Uterus (tissue), 2 donors: ENCODE measurements at regions not wholly inside any gene's neighbourhood (a gene's known extent, or its start where the extent isn't known, plus 50 kb on each side); places are given as distances from the start of the nearest gene placed in this dataset.

Experiments
- CTCF ChIP-seq, 4 experiments: fragments of 200-600 bp in 2 of 4; fragments of 450-650 bp in 2 of 4; sonication (generic) in 2 of 4; IDR thresholded peaks; one replicate each; pipeline ENCODE4 v1.5.1; 2016 to 2019; ENCODE audit warnings: antibody characterized with exemption in 4 of 4, mild to moderate bottlenecking in 2 of 4, moderate library complexity in 1 of 4
- POLR2A ChIP-seq, 2 donors: fragments of 450-650 bp; IDR thresholded peaks; one replicate each; pipeline ENCODE4 v1.6.1; 2016; ENCODE audit warnings: antibody characterized with exemption in 2 of 2, mild to moderate bottlenecking in 1 of 2, moderate library complexity in 1 of 2

DNA sequence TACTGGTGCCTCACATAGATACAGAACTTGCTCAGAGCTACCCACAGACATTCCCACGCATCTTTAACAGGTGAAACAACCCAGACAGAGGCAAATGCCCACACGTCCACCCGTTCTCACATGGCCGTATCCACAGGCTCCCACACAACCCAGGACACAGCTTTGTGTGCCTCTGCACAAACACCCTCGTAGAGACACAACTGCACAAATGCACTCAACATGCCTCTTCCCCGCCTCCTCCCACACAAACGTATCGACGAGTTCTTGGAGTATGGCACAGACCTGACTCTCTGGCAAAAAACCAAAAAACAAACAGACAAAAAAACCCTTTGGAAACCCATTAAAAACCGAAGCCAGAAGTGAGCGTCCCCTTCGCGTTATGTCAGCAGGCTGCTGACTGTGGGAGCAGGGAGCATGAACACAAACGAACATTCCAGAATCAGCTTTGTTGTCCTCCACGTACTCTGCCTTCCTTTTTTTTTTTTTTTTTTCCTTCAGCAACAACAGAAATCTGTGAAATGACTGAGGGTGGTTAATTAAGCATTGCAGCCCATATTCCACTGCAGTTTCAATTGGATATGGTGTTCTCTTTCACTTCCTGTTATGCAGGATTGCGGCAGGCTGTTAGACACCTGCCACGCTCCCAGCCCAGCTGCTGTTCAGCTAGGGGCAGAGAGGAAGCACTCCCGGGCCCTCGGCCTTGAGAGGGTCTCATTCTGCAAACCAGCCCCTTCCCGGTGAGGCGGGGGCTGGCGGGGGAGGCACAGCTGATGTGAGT is 313.7 kb downstream of the MAF start:
- no peak for TF ChIP-seq CTCF (IDR thresholded peaks at IDR 0.05)
- TF ChIP-seq POLR2A (IDR thresholded peaks at IDR 0.05) = no peak
